AG10803 (cell line): ENCODE measurements at regions not wholly inside any gene's neighbourhood (a gene's known extent, or its start where the extent isn't known, plus 50 kb on each side); places are given as distances from the start of the nearest gene placed in this dataset.

Experiments
- DNase-seq: peaks from one replicate; pipeline ENCODE4 v3.0.0; 2010; ENCODE audit warnings: low read depth
- H3K4me3 ChIP-seq: 2 replicates; pipeline ENCODE4 v1.5.1; 2011; ENCODE audit warnings: mild to moderate bottlenecking, low read length, control low read depth
- TF ChIP-seq, protein P1 (sequence below): conservative IDR thresholded peaks from 2 replicates; pipeline ENCODE4 v1.5.1; 2011; ENCODE audit warnings: mild to moderate bottlenecking, low read length, control low read depth, inconsistent platforms

GRCh38 chr1:11387829-11388228, 91.1 kb upstream of the DISP3 start:
- no peak overlapping the region for H3K4me3 ChIP-seq
- TF ChIP-seq, protein P1, sequence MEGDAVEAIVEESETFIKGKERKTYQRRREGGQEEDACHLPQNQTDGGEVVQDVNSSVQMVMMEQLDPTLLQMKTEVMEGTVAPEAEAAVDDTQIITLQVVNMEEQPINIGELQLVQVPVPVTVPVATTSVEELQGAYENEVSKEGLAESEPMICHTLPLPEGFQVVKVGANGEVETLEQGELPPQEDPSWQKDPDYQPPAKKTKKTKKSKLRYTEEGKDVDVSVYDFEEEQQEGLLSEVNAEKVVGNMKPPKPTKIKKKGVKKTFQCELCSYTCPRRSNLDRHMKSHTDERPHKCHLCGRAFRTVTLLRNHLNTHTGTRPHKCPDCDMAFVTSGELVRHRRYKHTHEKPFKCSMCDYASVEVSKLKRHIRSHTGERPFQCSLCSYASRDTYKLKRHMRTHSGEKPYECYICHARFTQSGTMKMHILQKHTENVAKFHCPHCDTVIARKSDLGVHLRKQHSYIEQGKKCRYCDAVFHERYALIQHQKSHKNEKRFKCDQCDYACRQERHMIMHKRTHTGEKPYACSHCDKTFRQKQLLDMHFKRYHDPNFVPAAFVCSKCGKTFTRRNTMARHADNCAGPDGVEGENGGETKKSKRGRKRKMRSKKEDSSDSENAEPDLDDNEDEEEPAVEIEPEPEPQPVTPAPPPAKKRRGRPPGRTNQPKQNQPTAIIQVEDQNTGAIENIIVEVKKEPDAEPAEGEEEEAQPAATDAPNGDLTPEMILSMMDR = no peak

GRCh38 chr1:11388617-11389016, 90.3 kb upstream of the DISP3 start:
- TF ChIP-seq, protein P1 = no peak
- H3K4me3 ChIP-seq = no peak overlapping the region
- no peak for DNase-seq

More at GRCh38 chr1:11387829-11388228, 91.1 kb upstream of the DISP3 start:
- DNase-seq = no peak

DNA sequence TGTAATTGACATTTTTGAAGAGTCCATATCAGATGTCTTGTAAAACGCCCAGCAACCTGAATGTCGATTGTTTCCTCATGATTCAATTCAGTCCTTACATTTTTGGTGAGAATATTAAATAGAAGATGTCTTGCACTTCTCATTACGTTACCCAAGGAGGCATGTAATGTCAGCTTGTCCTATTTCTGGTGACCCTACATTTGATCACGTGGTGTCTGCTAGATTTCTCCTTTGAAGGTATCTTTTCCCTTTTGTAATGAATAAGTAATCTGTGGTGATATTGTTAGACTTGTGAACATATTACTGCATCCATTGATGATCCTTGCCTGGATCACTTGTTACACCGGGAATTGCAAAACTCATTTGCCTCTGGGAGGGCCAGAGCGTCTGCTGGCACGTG, 87.6 kb upstream of the DISP3 start:
- H3K4me3 ChIP-seq = no peak overlapping the region
- DNase-seq = no peak
- TF ChIP-seq, protein P1 = no peak

DNA sequence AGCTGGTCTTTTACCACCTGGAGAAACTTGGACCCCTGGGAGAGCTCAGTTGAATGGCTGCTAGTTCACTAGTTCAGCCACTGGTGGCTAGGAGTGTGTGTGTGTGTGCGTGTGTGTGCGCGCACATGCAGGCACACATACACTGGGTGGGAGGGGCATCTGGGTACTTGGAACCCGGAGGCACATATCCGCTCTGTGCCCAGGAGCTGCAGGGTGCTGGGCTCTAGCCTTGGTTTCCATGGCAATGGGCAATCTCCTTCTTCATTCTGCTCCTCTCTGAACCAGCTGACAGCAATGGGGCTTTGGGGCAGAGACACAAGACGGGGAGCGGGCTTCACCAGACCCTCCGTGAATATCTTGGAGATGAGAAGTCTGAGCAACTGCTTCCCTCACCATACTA, 87.1 kb upstream of the DISP3 start:
- no peak for DNase-seq
- TF ChIP-seq, protein P1 = no peak
- H3K4me3 ChIP-seq = no peak overlapping the region

- no peak for DNase-seq
- TF ChIP-seq, protein P1 = no peak
- no peak overlapping the region for H3K4me3 ChIP-seq
These were observed 84.2 kb upstream of the DISP3 start for GRCh38 chr1:11394592-11395245.

GRCh38 chr1:11395616-11396015, 83.3 kb upstream of the DISP3 start:
- TF ChIP-seq, protein P1 = no peak
- H3K4me3 ChIP-seq = no peak overlapping the region
- DNase-seq = no peak

- no peak overlapping the region for H3K4me3 ChIP-seq
- DNase-seq = no peak
- TF ChIP-seq, protein P1 = no peak
These were observed 81.6 kb upstream of the DISP3 start for GRCh38 chr1:11397151-11397901.
